C4-2B (cell line): ENCODE measurements at regions not wholly inside any gene's neighbourhood (a gene's known extent, or its start where the extent isn't known, plus 50 kb on each side); places are given as distances from the start of the nearest gene placed in this dataset.

Source experiments
- CTCF ChIP-seq: fragments of 450-650 bp; conservative IDR thresholded peaks from 2 replicates; pipeline ENCODE4 v1.5.1; 2017; ENCODE audit warnings: mild to moderate bottlenecking
- ZFX ChIP-seq: fragments of 450-650 bp; IDR thresholded peaks from 2 replicates; pipeline ENCODE4 v1.6.1; 2017

DNA sequence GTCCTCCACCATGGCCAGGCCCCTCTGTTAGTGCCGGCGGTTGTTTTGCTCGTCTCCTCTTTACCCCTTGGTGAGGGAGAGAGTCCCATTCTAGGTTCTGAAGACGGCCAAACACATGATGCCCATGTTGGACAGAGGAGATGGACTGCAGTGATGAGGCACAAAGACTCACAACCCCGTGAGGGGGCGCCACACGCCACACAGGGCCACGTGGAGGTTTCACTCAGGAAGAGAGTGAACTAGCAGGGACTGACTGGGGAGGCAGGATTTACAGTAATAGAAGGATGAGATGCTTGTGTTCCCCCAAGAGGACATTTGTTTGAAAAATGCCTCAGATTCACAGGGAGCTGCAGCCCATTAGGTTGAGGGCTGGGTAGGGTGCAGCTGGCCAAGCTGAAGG, 655.3 kb upstream of the FRG1 start:
- TF ChIP-seq CTCF: no peak
- TF ChIP-seq ZFX: no peak
